Thoracic aorta (tissue), 2 donors: ENCODE measurements at regions not wholly inside any gene's neighbourhood (a gene's known extent, or its start where the extent isn't known, plus 50 kb on each side); places are given as distances from the start of the nearest gene placed in this dataset.

ENCODE experiments used
- ATAC-seq: fragments of 150-250 bp; one replicate; pipeline ENCODE4 v1.8.0; 2017; ENCODE audit warnings: low read depth; ENCODE audit not compliant: insufficient number of reproducible peaks, low FRiP score
- DNase-seq: peaks from one replicate; pipeline ENCODE4 v3.0.0-alpha.2; 2020; ENCODE audit warnings: low spot score
- H3K27ac ChIP-seq, 2 donors: fragments of 200-600 bp; sonication (generic); 1 replicate in 1 of 2; 2 replicates in 1 of 2; pipeline ENCODE4 v1.5.1; 2016; ENCODE audit warnings: mild to moderate bottlenecking in 2 of 2, moderate library complexity in 2 of 2
- H3K27me3 ChIP-seq: fragments of 200-600 bp; sonication (generic); replicated peaks from 2 replicates; pipeline ENCODE4 v1.6.0; 2016; ENCODE audit warnings: mild to moderate bottlenecking; ENCODE audit not compliant: insufficient read depth
- H3K36me3 ChIP-seq: fragments of 200-600 bp; sonication (generic); one replicate; pipeline ENCODE4 v1.5.1; 2016
- H3K4me1 ChIP-seq, 2 donors: fragments of 200-600 bp; sonication (generic); 1 replicate in 1 of 2; 2 replicates in 1 of 2; pipeline versions ENCODE4 v1.5.1 to v1.6.0; 2016; ENCODE audit warnings: low read depth in 2 of 2, mild to moderate bottlenecking in 1 of 2; ENCODE audit not compliant: control insufficient read depth in 1 of 2
- H3K4me3 ChIP-seq: fragments of 200-600 bp; sonication (generic); 2 replicates; pipeline ENCODE4 v1.5.1; 2016; ENCODE audit warnings: mild to moderate bottlenecking
- H3K9me3 ChIP-seq: fragments of 200-600 bp; sonication (generic); 2 replicates; pipeline ENCODE4 v1.5.1; 2016
- TF ChIP-seq, protein P1 (sequence below): fragments of 200-600 bp; sonication (generic); IDR thresholded peaks from one replicate; pipeline ENCODE4 v1.5.1; 2019; ENCODE audit warnings: antibody characterized with exemption

DNA sequence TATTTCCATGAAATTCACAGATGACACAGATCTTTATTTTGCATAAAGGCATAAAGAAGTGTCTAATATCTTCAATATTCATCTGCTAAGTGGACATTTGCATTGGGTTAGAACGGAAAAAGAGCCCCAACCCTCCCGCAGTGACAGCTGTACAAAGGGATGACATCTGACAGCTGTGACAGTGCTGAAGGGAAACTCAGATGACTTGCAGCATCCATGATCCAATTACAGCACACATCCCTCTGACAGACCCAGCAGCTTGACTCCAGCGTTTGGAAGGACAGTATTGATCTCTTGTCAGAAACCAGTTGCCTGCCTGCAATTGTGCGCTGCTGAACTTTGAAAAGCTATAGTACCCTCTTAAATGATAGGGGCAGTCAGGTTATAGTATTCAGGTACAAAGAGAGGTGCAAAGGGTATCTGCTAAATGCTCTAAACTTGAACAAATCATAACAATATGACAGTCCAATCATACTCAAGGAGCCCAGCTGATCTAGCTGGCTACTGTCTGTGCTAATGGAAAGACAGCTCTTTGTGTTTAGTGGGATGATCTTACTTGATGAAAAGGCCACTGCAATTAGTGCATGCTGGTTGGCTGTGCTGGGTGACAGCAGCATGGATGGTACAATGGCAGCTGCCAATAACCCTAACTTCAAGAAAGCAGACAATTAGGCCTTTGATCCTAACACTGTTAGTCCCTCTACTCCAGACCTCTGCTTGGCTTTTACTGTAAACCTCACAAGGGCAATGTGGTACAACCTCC, 599.2 kb downstream of the NR4A2 start:
- TF ChIP-seq, protein P1, sequence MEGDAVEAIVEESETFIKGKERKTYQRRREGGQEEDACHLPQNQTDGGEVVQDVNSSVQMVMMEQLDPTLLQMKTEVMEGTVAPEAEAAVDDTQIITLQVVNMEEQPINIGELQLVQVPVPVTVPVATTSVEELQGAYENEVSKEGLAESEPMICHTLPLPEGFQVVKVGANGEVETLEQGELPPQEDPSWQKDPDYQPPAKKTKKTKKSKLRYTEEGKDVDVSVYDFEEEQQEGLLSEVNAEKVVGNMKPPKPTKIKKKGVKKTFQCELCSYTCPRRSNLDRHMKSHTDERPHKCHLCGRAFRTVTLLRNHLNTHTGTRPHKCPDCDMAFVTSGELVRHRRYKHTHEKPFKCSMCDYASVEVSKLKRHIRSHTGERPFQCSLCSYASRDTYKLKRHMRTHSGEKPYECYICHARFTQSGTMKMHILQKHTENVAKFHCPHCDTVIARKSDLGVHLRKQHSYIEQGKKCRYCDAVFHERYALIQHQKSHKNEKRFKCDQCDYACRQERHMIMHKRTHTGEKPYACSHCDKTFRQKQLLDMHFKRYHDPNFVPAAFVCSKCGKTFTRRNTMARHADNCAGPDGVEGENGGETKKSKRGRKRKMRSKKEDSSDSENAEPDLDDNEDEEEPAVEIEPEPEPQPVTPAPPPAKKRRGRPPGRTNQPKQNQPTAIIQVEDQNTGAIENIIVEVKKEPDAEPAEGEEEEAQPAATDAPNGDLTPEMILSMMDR: no peak
- H3K4me1 ChIP-seq: no peaks in the 10 kb centered on the region
- no peaks in the 10 kb centered on the region for H3K27me3 ChIP-seq
- no peak overlapping the region for H3K27ac ChIP-seq
- no peaks in the 10 kb centered on the region for H3K9me3 ChIP-seq
- H3K4me3 ChIP-seq: no peak overlapping the region
- no peaks in the 10 kb centered on the region for H3K36me3 ChIP-seq
- DNase-seq (no peak), ATAC-seq (no peak)

DNA sequence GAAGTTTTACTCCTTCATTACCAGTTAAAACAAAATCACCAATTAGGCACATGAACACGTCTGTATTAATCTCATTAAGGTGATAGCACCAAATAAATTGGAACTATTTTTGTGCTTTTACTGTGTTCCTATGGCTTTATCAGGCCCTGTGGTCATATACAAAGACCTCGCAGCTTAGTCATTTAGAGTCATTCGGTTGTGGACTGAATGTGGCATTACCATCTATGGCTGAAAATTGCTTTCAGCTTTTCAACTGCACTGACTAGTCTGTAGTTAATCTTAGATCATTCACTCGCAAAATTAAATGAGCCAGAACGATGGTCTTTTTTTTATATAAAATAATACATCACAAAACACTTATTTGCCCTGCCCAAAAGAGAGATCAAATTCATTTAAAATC, 601.7 kb downstream of the NR4A2 start:
- Histone ChIP-seq H3K9me3 (no peaks in the 10 kb centered on the region), H3K4me3 (no peak overlapping the region), H3K4me1 (no peaks in the 10 kb centered on the region), H3K36me3 (no peaks in the 10 kb centered on the region), H3K27me3 (no peaks in the 10 kb centered on the region), H3K27ac (no peak overlapping the region)
- ATAC-seq: no peak
- TF ChIP-seq, protein P1: no peak
- DNase-seq: no peak

DNA sequence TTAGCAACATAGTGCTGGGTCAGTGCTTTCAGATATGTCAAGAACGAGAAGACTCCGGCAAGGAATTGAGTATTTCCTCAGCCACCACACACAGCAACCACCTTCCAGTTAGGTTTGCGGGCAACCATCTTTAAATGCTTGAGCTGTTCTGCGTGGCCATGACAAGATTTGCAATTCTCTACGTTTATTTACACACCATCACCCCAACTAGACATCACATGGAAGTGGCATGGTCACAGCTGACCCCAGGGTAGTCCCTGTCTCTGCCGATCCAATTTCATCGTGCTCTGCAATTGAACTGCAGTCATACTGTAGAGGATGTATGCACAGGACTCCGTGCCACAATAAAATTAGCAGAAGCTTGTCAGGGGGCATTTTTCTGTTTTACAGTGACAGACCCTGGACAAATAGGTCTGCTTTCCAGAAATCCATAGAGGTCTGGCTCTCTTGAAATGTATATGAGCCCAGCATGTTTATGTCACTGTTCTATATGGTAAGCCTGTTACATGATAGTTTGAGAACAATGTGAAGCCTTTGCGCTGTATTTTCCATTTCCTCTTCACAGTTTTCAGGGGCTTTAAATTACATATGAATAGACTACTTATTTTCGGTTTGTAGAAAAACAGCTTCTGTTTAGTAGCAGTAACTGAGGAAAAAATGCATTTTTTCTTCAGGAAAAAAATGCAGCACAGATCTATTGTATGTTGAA, 605.2 kb downstream of the NR4A2 start:
- ATAC-seq: no peak
- H3K4me1 ChIP-seq: no peaks in the 10 kb centered on the region
- TF ChIP-seq, protein P1: no peak
- H3K9me3 ChIP-seq: no peaks in the 10 kb centered on the region
- H3K4me3 ChIP-seq: no peak overlapping the region
- H3K27ac ChIP-seq: no peak overlapping the region
- H3K36me3 ChIP-seq: no peaks in the 10 kb centered on the region
- H3K27me3 ChIP-seq: no peaks in the 10 kb centered on the region
- no peak for DNase-seq

DNA sequence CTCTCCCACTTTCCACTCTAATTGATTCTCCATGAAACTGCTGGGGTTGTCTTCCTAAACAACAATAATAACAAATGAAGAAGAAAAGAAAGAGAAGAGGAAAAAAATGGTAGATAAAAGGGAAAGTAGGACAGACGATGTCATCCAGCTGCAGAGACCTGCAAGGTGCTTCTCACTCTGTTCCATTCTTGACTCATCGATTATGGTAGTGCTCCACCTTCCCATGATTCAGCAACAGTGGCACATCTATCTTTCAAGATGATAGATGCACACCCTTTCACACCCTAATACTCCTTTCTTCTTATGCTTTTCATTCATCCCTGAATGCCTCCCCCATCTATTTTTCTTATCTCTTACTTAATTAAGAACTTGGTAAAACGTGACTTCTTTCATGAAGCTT, 610.2 kb downstream of the NR4A2 start:
- no peaks in the 10 kb centered on the region for H3K4me1 ChIP-seq
- no peaks in the 10 kb centered on the region for H3K9me3 ChIP-seq
- H3K27me3 ChIP-seq: no peaks in the 10 kb centered on the region
- H3K36me3 ChIP-seq: no peaks in the 10 kb centered on the region
- ATAC-seq (no peak), DNase-seq (no peak)
- TF ChIP-seq, protein P1: no peak
- no peak overlapping the region for H3K4me3 ChIP-seq
- H3K27ac ChIP-seq: no peak overlapping the region

DNA sequence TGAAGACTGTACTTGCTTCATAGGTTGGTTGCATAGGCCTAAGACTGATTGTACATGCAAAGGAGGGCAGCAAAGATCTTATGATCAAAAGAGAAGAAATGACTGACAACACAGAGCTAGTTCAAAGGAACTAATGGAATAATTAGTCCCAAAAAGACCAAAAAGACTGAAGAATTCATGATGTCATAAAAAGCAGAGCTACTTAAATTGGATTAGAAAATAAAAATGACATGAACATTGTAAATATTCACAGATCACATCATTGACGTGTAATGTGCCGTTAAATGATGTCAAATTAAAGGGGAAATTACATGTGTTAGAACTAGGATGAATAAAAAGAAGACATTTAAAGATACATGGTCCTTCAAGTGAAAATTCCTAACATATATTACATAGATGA, 616.8 kb downstream of the NR4A2 start:
- DNase-seq (no peak), ATAC-seq (no peak)
- TF ChIP-seq, protein P1: no peak

More for the DNA sequence above, 616.8 kb downstream of the NR4A2 start:
- Histone ChIP-seq H3K27ac (no peak overlapping the region), H3K9me3 (no peaks in the 10 kb centered on the region), H3K4me1 (no peaks in the 10 kb centered on the region), H3K27me3 (no peaks in the 10 kb centered on the region), H3K36me3 (no peaks in the 10 kb centered on the region), H3K4me3 (no peak overlapping the region)
